GM12878 (cell line): ENCODE measurements at regions not wholly inside any gene's neighbourhood (a gene's known extent, or its start where the extent isn't known, plus 50 kb on each side); places are given as distances from the start of the nearest gene placed in this dataset.

ENCODE experiments used
- ATAC-seq: fragments of 200-7000 bp; cut with Tn5 transposase; 3 replicates; pipeline ENCODE4 v1.9.1; 2020; ENCODE audit warnings: mild to moderate bottlenecking, moderate library complexity
- BruUV-seq: library from RNA; stranded (reverse); fragments of 400-500 nt; replicated peaks from 2 replicates; lab custom pipeline; 2021; lab: Mats Ljungman, UMichigan
- CTCF ChIA-PET: fragments of 300-600 bp; sonication (Branson Sonifier 250); formaldehyde crosslinking; extraction: SDS; loops from one replicate; lab custom pipeline; 2021; ENCODE audit warnings: inconsistent platforms; lab: Yijun Ruan, JAX
- POLR2A ChIA-PET: fragments of 350-600 bp; formaldehyde crosslinking; extraction: SDS; loops from one replicate; lab custom pipeline; 2021; ENCODE audit warnings: inconsistent platforms; lab: Charles Lee
- RAD21 ChIA-PET: fragments of 300-600 bp; sonication (Branson Sonifier 250); formaldehyde crosslinking; loops from one replicate; lab custom pipeline; 2023; ENCODE audit warnings: antibody characterized with exemption; ENCODE audit not compliant: unreplicated experiment; lab: Charles Lee
- SMC1A ChIA-PET: fragments of 300-600 bp; sonication (Branson Sonifier 250); formaldehyde crosslinking; loops from one replicate; lab custom pipeline; 2023; ENCODE audit not compliant: unreplicated experiment, uncharacterized antibody; lab: Charles Lee
- DNase-seq: peaks from one replicate; pipeline ENCODE4 v3.0.0-alpha.2; 2011; ENCODE audit warnings: low read depth, low spot score
- FAIRE-seq: peaks from 3 replicates; lab custom pipeline; 2011; peaks lifted over from hg19 to GRCh38; lab: Jason Lieb, UNC
- H2AFZ ChIP-seq: 2 replicates; pipeline ENCODE4 v1.6.0; 2011; ENCODE audit warnings: low read depth, low read length, control low read depth; ENCODE audit not compliant: control insufficient read depth
- H3K27ac ChIP-seq: 2 replicates; pipeline ENCODE4 v1.5.1; 2011; ENCODE audit warnings: control low read depth; ENCODE audit not compliant: control insufficient read depth, insufficient read depth
- H3K27me3 ChIP-seq, 2 experiments: replicated peaks in 1 of 2; 2 replicates each; pipeline versions ENCODE4 v1.6.0 to v1.6.1; 2011; ENCODE audit warnings: low read length in 1 of 2; ENCODE audit not compliant: control insufficient read depth in 2 of 2, insufficient read depth in 2 of 2
- H3K36me3 ChIP-seq, 2 experiments: 2 replicates each; pipeline ENCODE4 v1.5.1; 2011; ENCODE audit warnings: low read length in 1 of 2; ENCODE audit not compliant: control insufficient read depth in 2 of 2, insufficient read depth in 2 of 2
- H3K4me1 ChIP-seq: 2 replicates; pipeline ENCODE4 v1.6.1; 2011; ENCODE audit warnings: mild to moderate bottlenecking, low read length, moderate library complexity, mixed read lengths; ENCODE audit not compliant: control insufficient read depth, insufficient read depth
- H3K4me2 ChIP-seq: 2 replicates; pipeline ENCODE4 v1.6.0; 2011; ENCODE audit warnings: control low read depth; ENCODE audit not compliant: control insufficient read depth, insufficient read depth
- H3K4me3 ChIP-seq: fragments of 200-600 bp; sonication (generic); 2 replicates; pipeline ENCODE4 v1.5.1; 2016
- H3K79me2 ChIP-seq: 2 replicates; pipeline ENCODE4 v1.6.0; 2011; ENCODE audit warnings: low read length; ENCODE audit not compliant: control insufficient read depth, insufficient read depth
- H3K9ac ChIP-seq: 2 replicates; pipeline ENCODE4 v1.8.0; 2011; ENCODE audit warnings: low read length, control low read depth, mixed read lengths; ENCODE audit not compliant: control insufficient read depth, insufficient read depth
- H3K9me3 ChIP-seq: replicated peaks from 3 replicates; pipeline ENCODE4 v1.5.1; 2011; ENCODE audit warnings: mild to moderate bottlenecking, low read length; ENCODE audit not compliant: control insufficient read depth, insufficient read depth
- H4K20me1 ChIP-seq: 2 replicates; pipeline ENCODE4 v1.6.0; 2011; ENCODE audit not compliant: control insufficient read depth, insufficient read depth
- ATF2 ChIP-seq: IDR thresholded peaks from 2 replicates; pipeline ENCODE4 v1.6.1; 2012; ENCODE audit warnings: low read length, inconsistent platforms
- DPF2 ChIP-seq: fragments of 450-650 bp; IDR thresholded peaks from 2 replicates; pipeline ENCODE4 v1.6.1; 2017; ENCODE audit warnings: mild to moderate bottlenecking
- NFYA ChIP-seq: IDR thresholded peaks from 2 replicates; pipeline ENCODE4 v1.6.1; 2011; ENCODE audit warnings: low read depth, mild to moderate bottlenecking, low read length, improper control_type of control experiment, borderline replicate concordance
- ZZZ3 ChIP-seq: IDR thresholded peaks from 2 replicates; pipeline ENCODE4 v1.6.1; 2011; ENCODE audit warnings: low read depth; ENCODE audit not compliant: control insufficient read depth, insufficient read length
- WGBS: methylation state at CpG from one replicate; pipeline ENCODE4 v1.1.6; 2016; ENCODE audit warnings: low lambda C conversion rate; ENCODE audit not compliant: insufficient replicate concordance, insufficient coverage; ENCODE audit errors: missing lambda C conversion rate; 5-methylcytosine and 5-hydroxymethylcytosine counted together
- in situ Hi-C: fragments of 300-500 bp; cut with MboI; formaldehyde crosslinking; loops from 9 replicates; pipeline ENCODE4 v1.14.3; 2018; ENCODE audit warnings: mixed read lengths
- intact Hi-C: fragments of 100-400 bp; cut with micrococcal nuclease; formaldehyde crosslinking; loops from one replicate; pipeline ENCODE4 v1.14.2; 2022; ENCODE audit not compliant: unreplicated experiment
- TF ChIP-seq, protein P1 (sequence below): fragments of 450-650 bp; formaldehyde crosslinking; IDR thresholded peaks from 2 replicates; pipeline ENCODE4 v1.4.0; 2020; ENCODE audit warnings: mild to moderate bottlenecking, moderate library complexity

DNA sequence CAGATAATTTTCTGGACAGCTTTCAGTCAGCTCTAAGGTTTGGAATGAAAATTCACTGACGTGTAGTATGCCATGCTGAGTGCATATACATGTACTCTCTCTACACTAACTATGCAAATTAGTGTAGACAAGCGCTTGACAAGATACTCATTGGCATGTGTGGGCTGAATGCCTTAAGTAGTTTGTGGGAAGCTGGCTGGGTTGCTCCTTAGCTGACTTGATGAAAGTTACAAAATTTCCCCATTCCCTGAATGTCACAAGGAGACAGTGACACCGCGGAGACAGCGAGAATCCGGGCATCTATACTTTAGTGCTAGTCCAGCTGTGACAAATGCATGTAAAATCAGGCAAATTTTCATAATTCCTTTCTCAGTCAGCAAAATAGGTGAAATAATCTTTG lies 51.6 kb upstream of the C5orf46 start:
- WGBS, result 67% methylated on average over 6 of the region's 6 CpGs
- no peaks in the 10 kb centered on the region for H3K27me3 ChIP-seq
- DNase-seq (no peak), FAIRE-seq (no peak), ATAC-seq (no peak)
- ChIA-PET POLR2A (no interaction called here), RAD21 (no interaction called here), SMC1A (no interaction called here), CTCF (interaction anchor here (1.0 kb wide), 1 partner anchor 773 kb away, joined by 3 read pairs; no protein-coding TSS in a partner anchor)
- intact Hi-C loops, result no loop called here
- no TSS peak for BruUV-seq
- no peaks in the 10 kb centered on the region for H3K36me3 ChIP-seq
- TF ChIP-seq ZZZ3, result no peak
- TF ChIP-seq DPF2, result no peak
- no peak for TF ChIP-seq NFYA
- no peak for TF ChIP-seq ATF2
- in situ Hi-C loops, result no loop called here
- no peak overlapping the region for H3K27ac ChIP-seq
- no peak overlapping the region for H3K4me3 ChIP-seq
- H4K20me1 ChIP-seq, result no peaks in the 10 kb centered on the region
- H3K4me1 ChIP-seq, result no peaks in the 10 kb centered on the region
- H3K9ac ChIP-seq, result no peak overlapping the region
- no peak overlapping the region for H2AFZ ChIP-seq
- H3K9me3 ChIP-seq, result no peaks in the 10 kb centered on the region
- no peak overlapping the region for H3K4me2 ChIP-seq
- H3K79me2 ChIP-seq, result no peaks in the 10 kb centered on the region

- TF ChIP-seq, protein P1, sequence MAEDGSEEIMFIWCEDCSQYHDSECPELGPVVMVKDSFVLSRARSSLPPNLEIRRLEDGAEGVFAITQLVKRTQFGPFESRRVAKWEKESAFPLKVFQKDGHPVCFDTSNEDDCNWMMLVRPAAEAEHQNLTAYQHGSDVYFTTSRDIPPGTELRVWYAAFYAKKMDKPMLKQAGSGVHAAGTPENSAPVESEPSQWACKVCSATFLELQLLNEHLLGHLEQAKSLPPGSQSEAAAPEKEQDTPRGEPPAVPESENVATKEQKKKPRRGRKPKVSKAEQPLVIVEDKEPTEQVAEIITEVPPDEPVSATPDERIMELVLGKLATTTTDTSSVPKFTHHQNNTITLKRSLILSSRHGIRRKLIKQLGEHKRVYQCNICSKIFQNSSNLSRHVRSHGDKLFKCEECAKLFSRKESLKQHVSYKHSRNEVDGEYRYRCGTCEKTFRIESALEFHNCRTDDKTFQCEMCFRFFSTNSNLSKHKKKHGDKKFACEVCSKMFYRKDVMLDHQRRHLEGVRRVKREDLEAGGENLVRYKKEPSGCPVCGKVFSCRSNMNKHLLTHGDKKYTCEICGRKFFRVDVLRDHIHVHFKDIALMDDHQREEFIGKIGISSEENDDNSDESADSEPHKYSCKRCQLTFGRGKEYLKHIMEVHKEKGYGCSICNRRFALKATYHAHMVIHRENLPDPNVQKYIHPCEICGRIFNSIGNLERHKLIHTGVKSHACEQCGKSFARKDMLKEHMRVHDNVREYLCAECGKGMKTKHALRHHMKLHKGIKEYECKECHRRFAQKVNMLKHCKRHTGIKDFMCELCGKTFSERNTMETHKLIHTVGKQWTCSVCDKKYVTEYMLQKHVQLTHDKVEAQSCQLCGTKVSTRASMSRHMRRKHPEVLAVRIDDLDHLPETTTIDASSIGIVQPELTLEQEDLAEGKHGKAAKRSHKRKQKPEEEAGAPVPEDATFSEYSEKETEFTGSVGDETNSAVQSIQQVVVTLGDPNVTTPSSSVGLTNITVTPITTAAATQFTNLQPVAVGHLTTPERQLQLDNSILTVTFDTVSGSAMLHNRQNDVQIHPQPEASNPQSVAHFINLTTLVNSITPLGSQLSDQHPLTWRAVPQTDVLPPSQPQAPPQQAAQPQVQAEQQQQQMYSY (CRISPR knock-in tag), result no peak
- no peak overlapping the region for H3K4me2 ChIP-seq
- H3K4me3 ChIP-seq, result no peak overlapping the region
- ChIA-PET POLR2A (no interaction called here), SMC1A (interaction anchor here (1.5 kb wide), 1 partner anchor 774 kb away, joined by 3 read pairs; no protein-coding TSS in a partner anchor), CTCF (interaction anchor here (1.0 kb wide), 1 partner anchor 774 kb away, joined by 3 read pairs; no protein-coding TSS in a partner anchor), RAD21 (no interaction called here)
- 3% methylated on average over 2 of the region's 2 CpGs for WGBS
- no peaks in the 10 kb centered on the region for H3K4me1 ChIP-seq
- no peak for FAIRE-seq
- ATAC-seq, result no peak
- H3K79me2 ChIP-seq, result no peaks in the 10 kb centered on the region
- in situ Hi-C loops (no loop called here), intact Hi-C loops (no loop called here)
- H3K27me3 ChIP-seq, result no peaks in the 10 kb centered on the region
- no peak overlapping the region for H3K9ac ChIP-seq
- H3K27ac ChIP-seq, result no peak overlapping the region
- DNase-seq, result no peak
- H3K9me3 ChIP-seq, result no peaks in the 10 kb centered on the region
- H4K20me1 ChIP-seq, result no peaks in the 10 kb centered on the region
- H3K36me3 ChIP-seq, result no peaks in the 10 kb centered on the region
- no peak overlapping the region for H2AFZ ChIP-seq
- no TSS peak for BruUV-seq
Measured at GRCh38 chr5:147956842-147957223, 50.5 kb upstream of the C5orf46 start.
